GM06990 (cell line): ENCODE measurements at regions not wholly inside any gene's neighbourhood (a gene's known extent, or its start where the extent isn't known, plus 50 kb on each side); places are given as distances from the start of the nearest gene placed in this dataset.

Source experiments
- DNase-seq: peaks from one replicate; pipeline ENCODE4 v3.0.0-alpha.2; 2011; ENCODE audit not compliant: insufficient read length; ENCODE audit errors: extremely low read depth
- H3K27me3 ChIP-seq: replicated peaks from 2 replicates; pipeline ENCODE4 v1.6.0; 2011; ENCODE audit warnings: low read length; ENCODE audit not compliant: control insufficient read depth, insufficient read depth
- H3K36me3 ChIP-seq: 2 replicates; pipeline ENCODE4 v1.5.1; 2011; ENCODE audit warnings: low read length; ENCODE audit not compliant: control insufficient read depth, insufficient read depth
- H3K4me3 ChIP-seq: replicated peaks from 2 replicates; pipeline ENCODE4 v1.5.1; 2011; ENCODE audit warnings: low read depth, mild to moderate bottlenecking, control low read depth, low read length
- CTCF ChIP-seq: IDR thresholded peaks from 2 replicates; pipeline ENCODE4 v1.5.1; 2011; ENCODE audit warnings: low read length, control low read depth, mild to moderate bottlenecking, inconsistent platforms; ENCODE audit not compliant: insufficient read depth, poor library complexity, severe bottlenecking

- no peak for TF ChIP-seq CTCF
- Histone ChIP-seq H3K4me3 (no peak overlapping the region), H3K36me3 (no peaks in the 10 kb centered on the region), H3K27me3 (no peaks in the 10 kb centered on the region)
- no peak for DNase-seq
Measured at GRCh38 chr11:15859411-15859810, 496.9 kb downstream of the SOX6 start.

- no peak overlapping the region for H3K4me3 ChIP-seq
- no peak for DNase-seq
- no peaks in the 10 kb centered on the region for H3K36me3 ChIP-seq
- no peaks in the 10 kb centered on the region for H3K27me3 ChIP-seq
- TF ChIP-seq CTCF: no peak
Measured at GRCh38 chr11:15861256-15861655, 495.1 kb downstream of the SOX6 start.

- Histone ChIP-seq H3K36me3 (no peaks in the 10 kb centered on the region), H3K27me3 (no peaks in the 10 kb centered on the region), H3K4me3 (no peak overlapping the region)
- no peak for TF ChIP-seq CTCF
- no peak for DNase-seq
Measured at GRCh38 chr11:15863411-15863810, 492.9 kb downstream of the SOX6 start.

GRCh38 chr11:15864026-15864805, 492.1 kb downstream of the SOX6 start:
- no peak for DNase-seq
- H3K27me3 ChIP-seq: no peaks in the 10 kb centered on the region
- no peak for TF ChIP-seq CTCF
- no peaks in the 10 kb centered on the region for H3K36me3 ChIP-seq
- no peak overlapping the region for H3K4me3 ChIP-seq

GRCh38 chr11:15865212-15865987, 490.9 kb downstream of the SOX6 start:
- TF ChIP-seq CTCF: no peak
- no peaks in the 10 kb centered on the region for H3K36me3 ChIP-seq
- H3K4me3 ChIP-seq: no peak overlapping the region
- no peak for DNase-seq
- H3K27me3 ChIP-seq: no peaks in the 10 kb centered on the region
